ENCODE measurements at regions not wholly inside any gene's neighbourhood (a gene's known extent, or its start where the extent isn't known, plus 50 kb on each side); places are given as distances from the start of the nearest gene placed in this dataset.

- TF ChIP-seq CTCF (IDR thresholded peaks at IDR 0.05; ENCODE audit: poor library complexity, severe bottlenecking) (no peak), POLR2AphosphoS5 (IDR thresholded peaks at IDR 0.05) (no peak), RAD21 (conservative IDR thresholded peaks at IDR 0.05) (no peak), EP300 (conservative IDR thresholded peaks at IDR 0.05; ENCODE audit: poor library complexity, severe bottlenecking) (no peak), SMC3 (conservative IDR thresholded peaks at IDR 0.05; ENCODE audit: poor library complexity) (no peak), MXI1 (conservative IDR thresholded peaks at IDR 0.05; ENCODE audit: poor library complexity, severe bottlenecking) (no peak), EZH2 (IDR thresholded peaks at IDR 0.05; ENCODE audit: borderline replicate concordance, insufficient read depth, low read length, poor library complexity, severe bottlenecking) (no peak), REST (IDR thresholded peaks at IDR 0.05; ENCODE audit: borderline replicate concordance) (no peak), TAF1 (IDR thresholded peaks at IDR 0.05; ENCODE audit: low read depth) (no peak)
Observed at GRCh38 chr19:13705201-13705600, 59.1 kb upstream of the MRI1 start.

Measured in neural cell (in vitro differentiated cells).